ENCODE measurements at regions not wholly inside any gene's neighbourhood (a gene's known extent, or its start where the extent isn't known, plus 50 kb on each side); places are given as distances from the start of the nearest gene placed in this dataset.

DNA sequence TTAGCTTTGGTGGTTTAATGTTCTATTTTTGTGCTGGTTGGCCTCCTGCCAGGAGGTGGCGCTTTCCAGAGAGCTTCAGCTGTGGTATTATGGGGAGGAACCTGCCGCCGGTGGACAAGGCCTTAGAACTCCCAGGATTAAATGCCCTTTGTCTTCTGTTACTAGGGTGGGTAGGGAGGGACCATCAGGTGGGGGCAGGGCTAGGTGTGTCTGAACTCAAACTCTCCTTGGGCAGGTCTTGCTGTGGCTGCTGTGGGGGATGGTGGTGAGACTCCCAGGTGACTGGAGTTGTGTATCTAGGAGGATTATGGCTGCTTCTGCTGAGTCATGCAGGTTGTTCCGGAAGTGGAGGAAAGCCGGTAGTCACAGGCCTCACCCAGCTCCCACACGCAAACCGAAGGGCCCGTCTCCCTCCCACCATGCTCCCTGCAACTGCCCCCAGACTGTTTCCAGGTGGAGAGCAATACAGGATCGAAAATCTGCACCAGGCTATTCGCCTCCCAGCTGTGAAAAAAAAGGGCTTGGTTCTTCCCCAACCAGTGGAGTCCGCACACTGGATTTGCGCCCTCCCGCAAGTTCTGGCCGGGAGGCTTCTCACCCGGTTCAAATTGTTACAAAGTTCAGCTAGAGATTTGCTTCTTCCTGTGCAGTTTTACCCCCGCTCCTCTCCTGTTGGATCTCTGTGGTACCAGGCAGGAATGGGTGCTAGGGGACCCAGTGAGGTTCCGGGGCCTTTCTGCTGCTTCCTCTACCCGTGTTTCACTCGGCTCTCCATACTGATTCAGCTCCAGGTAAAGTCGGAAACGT is 220.5 kb downstream of the CENPF start:
- Histone ChIP-seq H3K9me3 (peaks cover 0 to 12% (median 6%) of the 10 kb centered on the region in 4 donors), H3K4me3 (no peak overlapping the region), H3K4me1 (no peaks in the 10 kb centered on the region), H3K27me3 (no peaks in the 10 kb centered on the region), H3K36me3 (no peaks in the 10 kb centered on the region), H3K27ac (no peak overlapping the region)
- no peak for DNase-seq
- TF ChIP-seq POLR2AphosphoS5 (IDR thresholded peaks at IDR 0.05) = no peak
- no peak for TF ChIP-seq EP300 (IDR thresholded peaks at IDR 0.05)
- TF ChIP-seq CTCF (IDR thresholded peaks at IDR 0.05) = no peak
- TF ChIP-seq POLR2A (IDR thresholded peaks at IDR 0.05) = no peak
- intact Hi-C loops (cut with DNase I; ENCODE audit: low total_unique reads) = no loop called here
- 90 to 93% (median 92%) methylated on average over 21 of the region's 21 CpGs for WGBS, 5 donors

DNA sequence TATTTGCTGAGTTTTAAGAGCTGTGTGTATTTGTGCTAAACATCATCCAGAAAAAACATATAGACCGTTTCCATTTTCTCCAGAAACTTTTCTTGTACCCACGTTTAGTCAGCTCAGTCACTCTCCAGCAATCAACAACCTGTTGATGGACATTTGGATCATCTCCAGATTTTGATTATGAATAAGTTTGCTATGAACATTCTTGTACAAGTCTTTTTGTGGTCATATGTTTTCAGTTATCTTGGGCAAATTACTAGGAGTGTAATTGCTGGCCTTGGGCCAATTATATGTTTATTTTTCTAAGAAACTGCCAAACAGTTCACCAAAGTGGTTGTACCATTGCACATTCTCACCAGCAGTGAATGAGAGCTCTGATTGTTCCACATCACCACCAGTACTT is 221.8 kb downstream of the CENPF start:
- peaks cover 0 to 13% (median 6%) of the 10 kb centered on the region in 4 donors for H3K9me3 ChIP-seq
- TF ChIP-seq CTCF (IDR thresholded peaks at IDR 0.05) = no peak
- TF ChIP-seq POLR2A (IDR thresholded peaks at IDR 0.05) = no peak
- no peak for TF ChIP-seq EP300 (IDR thresholded peaks at IDR 0.05)
- TF ChIP-seq POLR2AphosphoS5 (IDR thresholded peaks at IDR 0.05) = no peak
- intact Hi-C loops (cut with DNase I; ENCODE audit: low total_unique reads) = no loop called here
- no peaks in the 10 kb centered on the region for H3K4me1 ChIP-seq
- H3K4me3 ChIP-seq = no peak overlapping the region
- no peak for DNase-seq
- WGBS, 5 donors = 33 to 52% (median 44%) methylated on average over 2 of the region's 2 CpGs
- H3K36me3 ChIP-seq = no peaks in the 10 kb centered on the region
- H3K27ac ChIP-seq = no peak overlapping the region
- H3K27me3 ChIP-seq = no peaks in the 10 kb centered on the region

DNA sequence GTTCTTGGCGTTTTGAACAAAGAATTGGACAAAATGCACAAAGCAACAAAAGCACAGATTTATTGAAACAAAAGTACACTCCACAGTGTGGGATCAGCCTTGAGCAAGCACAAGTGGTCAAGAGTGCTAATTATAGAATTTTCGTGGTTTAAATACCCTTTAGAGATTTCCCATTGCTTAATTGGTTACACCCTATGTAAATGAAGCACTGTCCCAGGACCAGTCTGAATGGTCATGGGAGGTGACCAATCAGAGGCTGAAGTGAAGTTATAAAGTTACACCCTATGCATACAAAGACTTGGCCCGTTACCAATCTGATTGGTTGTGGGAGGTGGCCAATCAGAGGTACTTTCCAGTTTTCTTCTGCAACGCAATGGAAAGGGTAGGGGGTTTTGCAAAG is 223.6 kb downstream of the CENPF start:
- Histone ChIP-seq H3K27ac (no peak overlapping the region), H3K4me1 (no peaks in the 10 kb centered on the region), H3K36me3 (no peaks in the 10 kb centered on the region), H3K4me3 (no peak overlapping the region), H3K9me3 (peaks cover 0 to 13% (median 6%) of the 10 kb centered on the region in 4 donors), H3K27me3 (no peaks in the 10 kb centered on the region)
- intact Hi-C loops (cut with DNase I; ENCODE audit: low total_unique reads) = no loop called here
- WGBS, 5 donors = 65 to 82% (median 74%) methylated on average over 4 of the region's 4 CpGs
- DNase-seq = no peak
- TF ChIP-seq POLR2A (IDR thresholded peaks at IDR 0.05) = no peak

GRCh38 chr1:214827883-214828282 is 224.9 kb downstream of the CENPF start:
- TF ChIP-seq POLR2A (IDR thresholded peaks at IDR 0.05) (no peak), CTCF (IDR thresholded peaks at IDR 0.05) (no peak), EP300 (IDR thresholded peaks at IDR 0.05) (no peak), POLR2AphosphoS5 (IDR thresholded peaks at IDR 0.05) (no peak)

DNA sequence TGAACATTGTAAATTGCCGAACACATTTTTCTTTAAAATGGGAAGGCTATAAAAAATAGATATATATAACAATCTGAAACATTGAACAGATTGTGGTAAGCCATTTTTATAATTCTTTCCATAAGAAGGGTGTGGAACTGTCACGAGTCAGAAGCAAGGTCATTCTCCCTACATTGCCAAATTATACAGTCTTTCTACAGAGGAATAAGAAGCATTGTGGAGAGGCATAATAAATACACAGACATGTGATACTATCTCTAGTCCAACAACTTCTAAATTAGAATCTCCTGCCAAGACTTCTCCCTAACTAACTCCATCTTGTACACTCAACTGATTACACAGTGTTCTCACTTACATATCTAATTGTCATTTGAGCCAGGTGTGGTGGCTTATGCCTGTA is 227.9 kb downstream of the CENPF start:
- Histone ChIP-seq H3K27ac (no peak overlapping the region), H3K36me3 (no peaks in the 10 kb centered on the region), H3K9me3 (peaks cover 0 to 13% (median 6%) of the 10 kb centered on the region in 4 donors), H3K27me3 (no peaks in the 10 kb centered on the region), H3K4me3 (no peak overlapping the region), H3K4me1 (no peaks in the 10 kb centered on the region)
- TF ChIP-seq POLR2A (IDR thresholded peaks at IDR 0.05) (no peak), POLR2AphosphoS5 (IDR thresholded peaks at IDR 0.05) (no peak), CTCF (IDR thresholded peaks at IDR 0.05) (no peak), EP300 (IDR thresholded peaks at IDR 0.05) (no peak)
- intact Hi-C loops (cut with DNase I; ENCODE audit: low total_unique reads) = no loop called here
- 64 to 68% (median 66%) methylated on average over 2 of the region's 2 CpGs for WGBS, 5 donors
- DNase-seq = no peak

More at GRCh38 chr1:214827883-214828282, 224.9 kb downstream of the CENPF start:
- Histone ChIP-seq H3K27ac (no peak overlapping the region), H3K4me1 (no peaks in the 10 kb centered on the region), H3K4me3 (no peak overlapping the region), H3K9me3 (peaks cover 0 to 13% (median 6%) of the 10 kb centered on the region in 4 donors), H3K36me3 (no peaks in the 10 kb centered on the region), H3K27me3 (no peaks in the 10 kb centered on the region)
- no peak for DNase-seq
- intact Hi-C loops (cut with DNase I; ENCODE audit: low total_unique reads) = no loop called here
